HepG2 (cell line): ENCODE measurements at regions not wholly inside any gene's neighbourhood (a gene's known extent, or its start where the extent isn't known, plus 50 kb on each side); places are given as distances from the start of the nearest gene placed in this dataset.
"Not testable (repeated sequence)": the region's sequence is repeated elsewhere in the genome, so short reads cannot be mapped to it uniquely, and the experiment has no call there.

Experiments used
- ATAC-seq: fragments of 200-7000 bp; cut with Tn5 transposase; 3 replicates; pipeline ENCODE4 v1.9.1; 2020; ENCODE audit warnings: mild to moderate bottlenecking, moderate library complexity
- BruUV-seq: library from RNA; stranded (reverse); fragments of 400-500 nt; replicated peaks from 2 replicates; lab custom pipeline; 2021; lab: Mats Ljungman, UMichigan
- CTCF ChIA-PET: fragments of 300-600 bp; formaldehyde crosslinking; extraction: SDS; loops from one replicate; lab custom pipeline; 2021; ENCODE audit warnings: low total read pairs, inconsistent platforms, low intra/inter-chr PET ratio; lab: Yijun Ruan, JAX
- POLR2A ChIA-PET: fragments of 350-600 bp; sonication (Branson Sonifier 250); formaldehyde crosslinking; loops from one replicate; lab custom pipeline; 2020; ENCODE audit warnings: antibody characterized with exemption, inconsistent platforms; lab: Yijun Ruan, JAX
- DNase-seq: peaks from one replicate; pipeline ENCODE4 v3.0.0-alpha.2; 2015; ENCODE audit warnings: low spot score
- FAIRE-seq: peaks from 3 replicates; lab custom pipeline; 2011; peaks lifted over from hg19 to GRCh38; lab: Jason Lieb, UNC
- H2AFZ ChIP-seq: one replicate; pipeline ENCODE4 v1.6.1; 2011; ENCODE audit warnings: low read length, inconsistent platforms
- H3K27ac ChIP-seq: fragments of 300-600 bp; 3 replicates; pipeline ENCODE4 v1.8.0; 2011; ENCODE audit warnings: mixed run types, mild to moderate bottlenecking, mixed read lengths, low read length, inconsistent platforms; ENCODE audit not compliant: insufficient read depth; ENCODE audit errors: extremely low read length
- H3K27me3 ChIP-seq, 2 experiments: fragments of 200-600 bp in 1 of 2; 2 replicates in 1 of 2; 3 replicates in 1 of 2; pipeline versions ENCODE4 v1.6.0 to v1.8.0; 2011; ENCODE audit warnings: low read length in 2 of 2, mild to moderate bottlenecking in 2 of 2, moderate library complexity in 2 of 2, inconsistent platforms in 1 of 2; ENCODE audit not compliant: insufficient read depth in 2 of 2, control insufficient read depth in 1 of 2
- H3K36me3 ChIP-seq, 2 experiments: fragments of 200-600 bp in 1 of 2; replicated peaks in 1 of 2; 2 replicates in 1 of 2; 3 replicates in 1 of 2; pipeline versions ENCODE4 v1.5.1 to v1.8.0; 2011; ENCODE audit warnings: low read length in 2 of 2, inconsistent platforms in 1 of 2; ENCODE audit not compliant: insufficient read depth in 2 of 2, control insufficient read depth in 1 of 2
- H3K4me1 ChIP-seq: 2 replicates; pipeline ENCODE4 v1.5.1; 2012; ENCODE audit warnings: low read length, inconsistent platforms; ENCODE audit not compliant: insufficient read depth
- H3K4me2 ChIP-seq: 2 replicates; pipeline ENCODE4 v1.6.0; 2011; ENCODE audit warnings: low read depth, low read length, inconsistent platforms
- H3K4me3 ChIP-seq, 3 experiments: fragments of 200-600 bp in 1 of 3; sonication (generic), shearing (Covaris generic) in 1 of 3; replicated peaks in 1 of 3; 2 replicates each; pipeline ENCODE4 v1.5.1; 2011 to 2016; ENCODE audit warnings: low read length in 3 of 3, inconsistent platforms in 2 of 3, low read depth in 2 of 3, mild to moderate bottlenecking in 2 of 3, control low read depth in 1 of 3, mixed read lengths in 1 of 3; ENCODE audit not compliant: insufficient read depth in 1 of 3
- H3K79me2 ChIP-seq: one replicate; pipeline ENCODE4 v1.6.1; 2011; ENCODE audit warnings: low read length, inconsistent platforms; ENCODE audit not compliant: insufficient read depth
- H3K9ac ChIP-seq: 2 replicates; pipeline ENCODE4 v1.6.0; 2011; ENCODE audit warnings: mild to moderate bottlenecking, low read depth, low read length, inconsistent platforms; ENCODE audit not compliant: insufficient read depth
- H3K9me3 ChIP-seq: 2 replicates; pipeline ENCODE4 v1.5.1; 2012; ENCODE audit warnings: mild to moderate bottlenecking, low read length
- H4K20me1 ChIP-seq: 2 replicates; pipeline ENCODE4 v1.6.0; 2011; ENCODE audit warnings: inconsistent platforms, mild to moderate bottlenecking, low read length, moderate library complexity; ENCODE audit not compliant: insufficient read depth
- FOXA1 ChIP-seq, 2 experiments: fragments of 450-650 bp in 1 of 2; sonication (generic) in 1 of 2; formaldehyde crosslinking in 1 of 2; IDR thresholded peaks; 2 replicates each; pipeline versions ENCODE4 v1.4.0 to v1.6.1; 2016 to 2020; ENCODE audit warnings: missing genetic modification reagents in 1 of 2
- FOXA3 ChIP-seq: IDR thresholded peaks from 2 replicates; pipeline ENCODE4 v1.6.1; 2016; ENCODE audit warnings: missing genetic modification reagents, missing compliant biosample characterization
- ZNF10 ChIP-seq: sonication (generic); formaldehyde crosslinking; IDR thresholded peaks from 2 replicates; pipeline ENCODE4 v1.4.0; 2020; ENCODE audit warnings: mild to moderate bottlenecking, low read depth, missing genetic modification reagents, borderline replicate concordance
- ZNF205 ChIP-seq: IDR thresholded peaks from 2 replicates; pipeline ENCODE4 v1.6.1; 2018; ENCODE audit warnings: missing biosample characterization, missing genetic modification reagents
- ZSCAN25 ChIP-seq: sonication (generic); formaldehyde crosslinking; IDR thresholded peaks from 2 replicates; pipeline ENCODE4 v1.8.0; 2022; ENCODE audit warnings: mild to moderate bottlenecking, missing genetic modification reagents
- WGBS: methylation state at CpG from one replicate; pipeline ENCODE4 v1.1.6; 2017; ENCODE audit warnings: low lambda C conversion rate; 5-methylcytosine and 5-hydroxymethylcytosine counted together
- in situ Hi-C: cut with HindIII; loops from 2 replicates; pipeline ENCODE4 v1.10.0; 2017; ENCODE audit warnings: low pct_unique_long_range_greater_than_20kb; ENCODE audit not compliant: extremely low pct_ligation_motif_present
- intact Hi-C: fragments of 100-400 bp; cut with micrococcal nuclease; formaldehyde crosslinking; loops from one replicate; pipeline ENCODE4 v1.10.0; 2022; ENCODE audit not compliant: unreplicated experiment

DNA sequence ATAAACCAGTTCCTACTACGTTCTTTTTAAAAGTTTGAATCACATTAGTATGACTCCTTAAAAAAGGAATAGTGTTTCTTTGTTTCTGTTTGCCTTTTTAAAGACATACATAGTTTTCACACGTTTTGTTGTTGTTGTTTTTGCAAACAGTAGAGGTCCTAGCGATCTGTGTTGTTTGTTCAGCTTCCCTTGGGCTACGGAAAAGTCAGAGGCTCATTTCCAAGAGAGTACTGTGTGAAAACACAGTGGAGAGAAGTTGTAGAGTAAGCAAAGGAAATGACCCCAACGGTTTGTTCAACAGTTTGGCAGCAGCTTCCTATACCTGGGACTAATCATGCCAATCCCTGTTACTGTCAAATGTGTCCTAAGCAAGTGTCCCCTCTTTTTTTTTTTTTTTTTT is 87.1 kb upstream of the STEAP1 start (continued):
- no peak for TF ChIP-seq ZNF10 (CRISPR knock-in tag)

- CTCF ChIA-PET; H3K4me1 ChIP-seq; intact Hi-C loops; in situ Hi-C loops; H4K20me1 ChIP-seq; POLR2A ChIA-PET; H2AFZ ChIP-seq; FAIRE-seq; ATAC-seq; H3K27ac ChIP-seq; BruUV-seq; H3K27me3 ChIP-seq; H3K36me3 ChIP-seq; H3K9me3 ChIP-seq; H3K9ac ChIP-seq; H3K4me2 ChIP-seq; H3K79me2 ChIP-seq; H3K4me3 ChIP-seq; TF ChIP-seq FOXA1 (IDR thresholded peaks at IDR 0.05): not testable (repeated sequence)
- DNase-seq, result peak; percentile 8
- TF ChIP-seq FOXA1 (CRISPR knock-in tag; IDR thresholded peaks at IDR 0.05), result peak; percentile 40; the same call in 1 of the 2 replicates
- WGBS, result 2% methylated on average over 2 of the region's 4 CpGs
Measured at GRCh38 chr7:90070238-90070637, 84.0 kb upstream of the STEAP1 start.

GRCh38 chr7:90078921-90079320 is 75.3 kb upstream of the STEAP1 start:
- Histone ChIP-seq H3K9me3 (no peaks in the 10 kb centered on the region), H3K79me2 (no peaks in the 10 kb centered on the region), H3K4me2 (no peak overlapping the region), H3K36me3 (no peaks in the 10 kb centered on the region), H3K27ac (no peak overlapping the region), H3K9ac (no peak overlapping the region), H3K27me3 (no peaks in the 10 kb centered on the region), H2AFZ (no peak overlapping the region), H4K20me1 (no peaks in the 10 kb centered on the region), H3K4me3 (no peak overlapping the region), H3K4me1 (no peaks in the 10 kb centered on the region)
- ATAC-seq (no peak), FAIRE-seq (no peak), DNase-seq (no peak)
- CTCF ChIA-PET, result no interaction called here
- POLR2A ChIA-PET, result no interaction called here
- no TSS peak for BruUV-seq
- in situ Hi-C loops, result no loop called here
- intact Hi-C loops, result no loop called here
- WGBS, result 5% methylated on average over 3 of the region's 3 CpGs
- TF ChIP-seq ZSCAN25 (CRISPR knock-in tag) (no peak), FOXA3 (CRISPR knock-in tag) (no peak), ZNF205 (CRISPR knock-in tag) (no peak)
